ENCODE measurements at regions not wholly inside any gene's neighbourhood (a gene's known extent, or its start where the extent isn't known, plus 50 kb on each side); places are given as distances from the start of the nearest gene placed in this dataset.

DNA sequence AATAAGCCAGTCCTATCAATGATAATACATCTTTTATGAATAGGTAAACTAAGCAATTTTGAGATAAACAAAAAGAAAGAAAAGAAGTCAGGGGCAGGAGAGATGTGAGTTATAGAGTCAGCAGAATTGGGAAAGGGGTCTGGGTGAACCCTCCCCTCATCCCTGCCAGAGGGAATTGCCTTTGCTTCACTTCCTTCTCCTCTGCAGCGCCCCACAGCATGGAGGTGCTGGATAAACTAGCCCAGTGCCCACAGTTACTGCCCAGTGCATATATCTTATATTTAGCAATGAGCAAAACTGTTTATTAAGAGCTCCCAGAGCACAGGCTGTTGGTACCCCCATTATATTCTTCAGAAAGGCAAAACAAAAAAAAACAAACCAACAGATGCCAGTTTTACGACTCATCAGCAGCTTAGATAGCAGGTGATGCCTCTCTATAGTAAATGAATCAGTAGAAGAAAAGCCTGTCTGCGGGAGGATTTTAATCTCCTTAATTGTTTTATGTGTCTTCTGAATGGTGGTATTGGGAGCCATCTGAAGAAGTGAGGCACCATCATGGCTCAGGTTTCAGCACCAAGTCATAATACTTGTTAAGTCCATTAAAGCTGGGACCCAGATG lies 419.2 kb downstream of the EPM2A start:
- in situ Hi-C loops (cut with MboI; ENCODE audit: low sequenced_read_pairs): no loop called here

DNA sequence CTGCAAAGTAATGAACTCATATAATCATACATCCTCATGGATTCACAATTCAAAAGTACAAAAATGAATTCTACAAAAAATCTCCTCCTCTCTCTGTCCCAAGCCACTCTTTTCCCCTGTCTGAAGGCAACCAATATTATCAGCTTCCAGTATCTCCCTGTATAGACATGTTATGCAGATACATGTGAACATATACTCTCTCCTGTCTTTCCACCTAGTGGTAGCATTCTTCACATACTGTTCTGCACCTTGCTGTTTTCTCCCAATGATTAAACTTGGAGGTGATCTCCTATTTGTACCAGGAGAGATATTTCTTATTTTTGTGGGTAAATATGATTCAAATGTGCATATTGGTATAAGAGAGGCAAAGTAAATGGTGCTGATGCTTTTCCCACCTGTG lies 416.4 kb downstream of the EPM2A start:
- in situ Hi-C loops (cut with MboI; ENCODE audit: low sequenced_read_pairs): no loop called here

DNA sequence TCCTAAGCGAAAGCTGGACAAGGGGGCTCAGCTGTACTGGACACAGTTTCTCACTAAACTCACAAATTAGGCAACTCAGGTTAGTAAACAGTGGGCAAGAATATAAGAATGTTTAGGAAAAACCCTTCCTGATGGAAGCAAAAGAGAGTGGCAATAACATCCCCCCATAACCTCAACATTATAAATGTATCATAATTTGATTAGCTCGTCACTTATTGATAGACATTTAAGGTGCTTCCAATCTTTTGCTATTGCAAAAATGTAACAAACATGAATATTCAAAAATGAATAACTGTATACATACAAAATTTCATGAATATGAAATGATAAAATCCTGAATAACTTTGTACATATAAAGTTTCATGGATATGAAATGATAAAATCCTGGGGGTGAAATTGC lies 415.7 kb downstream of the EPM2A start:
- in situ Hi-C loops (cut with MboI; ENCODE audit: low sequenced_read_pairs): no loop called here

DNA sequence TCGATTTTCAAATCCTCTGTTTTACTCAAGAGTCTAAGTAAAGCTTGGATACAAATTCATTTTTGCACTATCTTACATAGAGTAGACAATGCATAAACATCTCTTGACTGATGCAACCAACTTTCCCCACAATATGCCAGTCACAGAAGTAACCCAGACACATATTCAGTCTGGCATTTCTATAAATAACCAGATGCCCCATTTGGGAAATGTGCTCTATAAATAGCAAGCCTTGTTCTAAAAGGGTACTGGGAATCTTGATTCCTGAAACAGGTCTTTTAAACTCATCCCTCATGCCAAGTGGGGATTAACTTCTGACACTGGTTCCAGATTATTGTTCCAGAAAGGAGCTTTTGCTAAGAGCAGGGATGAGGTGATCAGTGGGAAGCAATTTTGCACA lies 411.7 kb downstream of the EPM2A start:
- in situ Hi-C loops (cut with MboI; ENCODE audit: low sequenced_read_pairs): no loop called here

DNA sequence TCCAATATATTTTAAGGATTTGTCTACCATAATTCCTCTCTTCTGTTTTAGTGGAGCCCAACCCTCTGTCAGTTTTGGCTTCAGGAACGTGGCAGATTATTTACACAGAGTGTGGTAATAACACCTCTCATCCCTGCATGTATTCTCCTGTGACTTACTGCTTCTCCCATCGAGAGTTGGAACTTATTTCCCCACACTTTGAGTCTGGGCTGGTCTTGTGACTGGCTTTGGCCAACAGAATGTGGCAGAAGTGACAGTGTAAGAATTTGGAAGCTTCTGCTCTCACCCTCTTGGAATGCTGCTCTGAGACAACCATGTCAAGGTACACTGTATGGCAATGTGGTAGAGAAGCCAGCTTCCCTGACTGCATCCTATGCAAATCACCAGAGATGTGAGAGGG lies 407.7 kb downstream of the EPM2A start:
- in situ Hi-C loops (cut with MboI; ENCODE audit: low sequenced_read_pairs): no loop called here

DNA sequence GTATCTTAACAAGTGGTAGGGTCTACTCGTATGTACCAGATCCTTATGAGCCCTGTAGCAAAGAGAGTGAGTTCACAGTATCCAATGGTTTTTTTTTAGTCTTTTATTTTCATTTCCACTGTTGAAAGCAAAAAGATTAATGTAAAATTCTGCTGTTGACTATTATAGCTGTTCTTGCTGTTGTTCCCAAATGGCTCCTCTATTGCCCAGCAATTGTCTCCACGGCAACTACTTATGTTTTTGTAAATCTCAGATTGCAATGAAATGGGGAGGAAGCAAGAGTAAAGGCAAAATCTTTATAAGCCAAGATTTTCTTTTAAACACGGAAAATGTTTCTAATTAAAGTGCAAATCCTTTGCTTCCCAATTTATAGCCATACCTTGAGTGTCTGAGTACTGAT lies 406.1 kb downstream of the EPM2A start:
- in situ Hi-C loops (cut with MboI; ENCODE audit: low sequenced_read_pairs): no loop called here

DNA sequence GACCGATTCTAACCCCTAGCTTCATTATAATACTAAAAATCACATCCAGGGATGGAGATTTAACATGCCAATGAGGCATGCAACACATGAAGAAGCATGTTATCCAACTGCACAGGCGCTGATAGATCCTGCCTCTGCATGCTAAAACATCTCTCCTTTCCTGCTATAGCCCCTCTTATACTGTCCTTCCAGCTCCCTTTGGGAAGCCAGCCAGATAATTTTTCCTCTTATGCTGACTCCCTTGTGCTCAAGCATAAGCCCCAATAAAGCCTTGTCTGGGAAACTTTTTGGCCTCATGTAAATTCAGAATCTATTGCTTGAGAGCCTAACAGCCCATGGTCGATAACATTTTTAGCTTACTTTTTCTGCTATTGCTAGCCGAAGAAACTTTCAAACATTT lies 404.3 kb downstream of the EPM2A start:
- in situ Hi-C loops (cut with MboI; ENCODE audit: low sequenced_read_pairs): no loop called here

DNA sequence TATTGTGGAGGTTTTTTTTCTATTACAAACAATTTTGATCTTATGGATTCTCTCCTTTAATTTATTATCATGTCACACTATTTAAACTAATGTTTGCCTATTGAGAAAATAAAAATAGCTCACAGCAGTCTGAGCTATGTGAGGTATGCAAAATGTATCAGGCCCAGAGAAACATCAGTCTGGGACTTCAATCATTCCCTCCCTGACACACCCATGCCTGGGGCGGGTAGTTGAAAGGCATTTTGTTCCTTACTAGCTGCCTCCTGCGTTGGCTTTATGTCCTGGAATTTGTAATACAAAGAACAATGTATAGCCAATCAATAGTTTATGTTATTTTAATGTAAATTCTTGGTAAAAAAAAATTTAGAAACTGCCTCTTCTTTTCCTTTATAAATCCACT lies 403.3 kb downstream of the EPM2A start:
- in situ Hi-C loops (cut with MboI; ENCODE audit: low sequenced_read_pairs): no loop called here

DNA sequence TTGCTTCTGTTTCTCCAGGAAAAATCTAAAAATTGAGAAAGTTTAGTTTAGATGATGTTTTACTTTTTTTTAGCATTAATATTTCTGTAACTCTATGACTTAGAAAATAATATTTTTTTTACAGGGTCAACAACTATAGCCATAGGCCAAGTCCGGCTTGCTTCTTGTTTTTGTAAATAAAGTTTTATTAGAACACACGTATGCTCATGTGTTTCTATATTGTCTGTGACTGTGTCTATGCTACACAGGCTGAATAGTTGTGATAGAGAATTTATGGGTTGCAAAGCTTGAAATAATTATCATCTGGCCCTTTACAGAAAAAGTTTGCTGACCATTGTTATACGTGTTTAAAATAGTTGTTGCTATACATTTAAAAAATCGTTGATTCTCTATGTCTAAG lies 399.2 kb downstream of the EPM2A start:
- in situ Hi-C loops (cut with MboI; ENCODE audit: low sequenced_read_pairs): no loop called here

DNA sequence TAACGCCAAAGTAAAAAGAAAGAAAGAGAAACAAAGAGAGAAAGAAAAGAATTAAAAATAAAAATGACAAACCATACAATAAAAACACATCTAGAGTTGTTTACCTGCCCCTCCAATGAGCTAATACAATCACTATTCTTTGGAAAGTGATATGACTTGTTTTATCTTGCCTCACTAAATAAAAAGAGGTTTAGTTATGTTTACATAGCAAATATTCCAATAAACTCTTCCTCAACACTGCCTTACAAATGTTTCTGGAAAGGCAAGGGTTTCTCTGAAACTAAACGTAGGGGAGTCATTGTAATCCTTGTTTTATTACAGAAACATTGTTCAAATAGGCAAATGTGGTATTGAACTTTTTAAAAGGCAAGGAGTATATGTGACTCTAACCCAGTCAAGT lies 396.2 kb downstream of the EPM2A start:
- in situ Hi-C loops (cut with MboI; ENCODE audit: low sequenced_read_pairs): no loop called here

DNA sequence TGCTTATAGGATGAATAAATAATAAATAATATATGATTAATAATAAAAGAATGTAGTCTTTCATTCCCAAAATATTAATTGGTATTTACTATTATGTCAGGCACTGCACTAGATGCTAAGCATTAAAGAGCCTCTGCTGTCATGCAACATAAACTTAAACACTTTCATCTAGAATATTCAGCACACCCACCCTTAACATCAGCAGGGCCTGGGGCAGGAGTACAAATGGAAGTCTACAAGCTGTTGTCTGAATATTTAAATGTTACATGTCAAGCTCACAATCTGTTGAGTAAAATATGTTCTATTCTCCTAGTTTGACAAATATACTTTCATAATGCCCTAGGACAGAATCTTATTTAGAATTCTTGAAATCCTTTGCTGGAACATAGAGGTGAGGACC lies 395.1 kb downstream of the EPM2A start:
- in situ Hi-C loops (cut with MboI; ENCODE audit: low sequenced_read_pairs): no loop called here

DNA sequence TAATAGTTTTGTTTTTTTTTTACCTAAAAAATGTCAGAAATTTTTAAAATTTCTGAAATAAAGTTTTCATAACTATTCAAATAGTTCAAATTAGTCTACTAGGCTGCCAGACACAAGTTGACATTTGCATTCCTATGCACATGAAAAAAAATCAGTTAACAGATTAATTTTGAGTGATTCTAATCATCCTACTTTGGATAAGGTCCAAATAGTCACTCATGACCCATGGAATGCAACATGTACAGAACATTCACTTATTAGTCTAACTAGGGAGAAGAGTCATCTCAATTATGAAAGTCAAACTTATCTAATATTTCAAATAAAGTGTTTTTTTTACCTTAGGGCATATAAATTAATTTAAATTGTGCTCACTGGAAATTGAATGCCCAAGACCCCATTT lies 390.2 kb downstream of the EPM2A start:
- in situ Hi-C loops (cut with MboI; ENCODE audit: low sequenced_read_pairs): no loop called here

DNA sequence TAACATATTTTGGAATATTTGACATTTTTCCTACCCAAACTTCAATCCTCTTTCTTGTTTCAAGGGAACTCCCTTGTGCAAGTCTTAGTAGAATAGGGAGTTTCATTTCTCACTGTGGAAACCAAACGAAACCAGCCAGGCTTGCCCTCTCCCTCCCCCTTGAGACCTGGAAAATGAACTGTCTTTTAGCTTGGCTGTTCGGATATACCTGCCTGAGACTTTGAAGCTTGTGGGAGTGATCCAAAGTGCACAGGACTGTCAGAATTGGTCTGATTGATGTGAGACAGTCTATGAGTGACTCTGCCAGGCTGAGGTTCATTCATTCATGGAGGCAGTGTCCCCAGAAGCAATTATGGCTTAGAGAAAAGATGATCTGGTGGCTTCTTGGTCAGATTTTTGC lies 388.1 kb downstream of the EPM2A start:
- in situ Hi-C loops (cut with MboI; ENCODE audit: low sequenced_read_pairs): no loop called here

DNA sequence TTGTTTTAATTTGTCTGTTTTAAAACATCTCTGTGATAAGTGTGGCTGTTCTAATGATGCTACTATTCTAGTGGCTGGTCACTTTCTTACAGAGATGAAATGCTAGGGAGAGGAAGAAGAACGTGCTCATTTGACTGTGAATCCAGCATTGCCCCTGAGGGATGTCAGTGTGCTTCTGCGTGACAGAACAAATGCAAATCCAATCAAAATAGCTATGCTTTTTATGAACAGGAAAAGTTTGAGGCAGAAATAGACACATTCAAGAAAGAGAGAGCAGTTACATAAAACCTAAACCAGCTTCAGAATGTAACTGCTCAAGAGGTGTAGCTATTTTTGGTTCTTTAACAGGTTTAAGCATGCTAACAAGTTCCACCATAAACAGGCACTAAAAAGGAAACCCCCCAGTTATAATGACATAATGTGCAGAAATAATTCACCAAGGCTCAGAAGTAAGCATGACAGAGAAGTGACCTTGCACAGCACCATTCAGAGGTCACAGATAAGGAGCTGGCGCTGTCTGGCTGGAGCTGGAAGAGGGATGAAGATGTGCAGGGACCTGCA lies 385.3 kb downstream of the EPM2A start:
- in situ Hi-C loops (cut with MboI; ENCODE audit: low sequenced_read_pairs): no loop called here

DNA sequence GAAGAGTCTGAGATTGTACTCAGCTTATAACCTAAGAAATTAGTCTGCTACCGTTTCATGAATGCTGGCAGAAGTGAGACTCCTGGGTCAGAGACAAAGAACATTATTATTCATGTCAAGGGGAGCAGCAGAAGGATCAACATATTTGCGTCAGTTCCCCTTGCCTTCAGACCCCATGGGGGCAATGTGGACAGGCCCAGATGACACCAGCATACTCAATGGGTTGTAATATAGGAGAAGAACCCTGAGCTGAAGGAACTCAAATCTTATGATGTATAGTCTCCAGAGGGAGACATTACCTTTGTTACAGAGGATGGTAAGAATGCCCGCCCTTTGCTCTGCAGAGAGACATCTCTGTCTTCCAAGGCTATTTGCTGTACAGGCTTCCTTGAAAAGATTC lies 384.4 kb downstream of the EPM2A start:
- in situ Hi-C loops (cut with MboI; ENCODE audit: low sequenced_read_pairs): no loop called here

DNA sequence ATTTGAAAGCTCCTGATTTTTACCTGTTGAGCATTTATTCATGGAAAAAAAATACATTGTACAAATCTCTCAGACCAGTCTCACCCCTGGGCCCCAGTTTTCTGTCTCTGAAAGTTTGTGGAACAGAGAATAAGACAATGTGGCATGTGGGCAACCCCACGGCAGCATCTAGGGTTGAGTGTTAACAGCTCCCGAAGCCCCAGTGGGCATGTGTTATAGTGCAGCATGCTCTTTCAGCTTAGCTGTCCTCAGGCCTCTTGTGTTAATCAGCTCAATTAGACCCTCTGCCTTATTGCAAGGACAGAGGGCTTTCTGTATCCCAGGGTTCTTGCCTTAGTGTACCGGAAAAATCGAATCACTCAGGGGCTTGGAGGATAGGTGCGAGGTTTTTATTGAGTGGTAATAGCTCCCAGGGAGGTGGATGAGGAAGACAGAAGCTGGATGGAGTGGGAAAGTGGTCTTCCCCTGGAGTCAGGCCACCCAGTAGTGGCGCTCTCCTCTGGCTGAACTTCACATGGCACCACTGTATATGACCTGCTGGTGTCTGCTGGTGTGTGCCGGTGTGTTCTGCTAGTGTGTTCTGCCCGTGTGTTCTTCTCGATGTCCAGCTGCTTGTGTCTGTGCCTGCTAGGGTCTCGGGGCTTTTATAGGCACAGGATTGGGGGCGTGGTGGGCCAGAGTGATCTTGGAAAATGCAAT lies 382.8 kb downstream of the EPM2A start:
- in situ Hi-C loops (cut with MboI; ENCODE audit: low sequenced_read_pairs): no loop called here

DNA sequence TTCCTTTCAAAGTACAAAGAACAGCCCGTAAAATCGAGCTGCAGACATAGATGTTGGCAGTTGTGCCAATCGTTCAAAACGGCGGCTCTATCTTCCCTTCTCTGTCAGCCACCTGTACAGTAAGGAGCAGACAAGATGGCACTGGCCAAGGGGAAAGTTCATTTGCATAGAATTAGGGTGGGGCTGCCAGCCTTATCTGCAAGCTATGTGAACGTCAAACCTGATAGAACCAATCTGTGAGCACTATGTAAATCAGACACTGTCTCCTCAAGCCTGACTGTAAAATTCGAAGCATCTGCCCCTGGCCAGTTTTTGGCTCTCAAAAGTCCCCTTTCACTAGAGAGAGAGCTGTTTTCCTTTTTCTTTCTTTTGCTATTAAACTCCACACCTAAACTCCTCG lies 374.5 kb downstream of the EPM2A start:
- in situ Hi-C loops (cut with MboI; ENCODE audit: low sequenced_read_pairs): no loop called here

DNA sequence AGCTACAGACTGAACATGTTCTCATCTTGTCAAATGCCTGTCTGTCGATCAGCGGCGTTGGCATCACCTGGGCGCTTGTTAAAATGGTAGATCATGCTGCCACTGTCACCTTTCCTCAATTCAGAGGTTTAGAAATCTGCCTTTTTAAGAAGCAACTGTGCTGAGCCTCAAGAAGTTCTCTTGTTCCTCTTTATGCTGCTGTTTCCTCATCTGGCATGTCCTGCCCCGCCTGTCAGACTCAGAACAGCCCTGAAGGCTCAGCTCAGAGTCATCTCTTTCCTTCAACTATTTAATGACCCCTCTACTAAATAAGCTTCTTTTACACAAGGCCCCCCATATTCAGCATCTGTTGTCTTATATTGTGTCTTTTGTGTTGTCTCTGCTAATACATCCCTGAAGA lies 368.2 kb downstream of the EPM2A start:
- in situ Hi-C loops (cut with MboI; ENCODE audit: low sequenced_read_pairs): no loop called here

DNA sequence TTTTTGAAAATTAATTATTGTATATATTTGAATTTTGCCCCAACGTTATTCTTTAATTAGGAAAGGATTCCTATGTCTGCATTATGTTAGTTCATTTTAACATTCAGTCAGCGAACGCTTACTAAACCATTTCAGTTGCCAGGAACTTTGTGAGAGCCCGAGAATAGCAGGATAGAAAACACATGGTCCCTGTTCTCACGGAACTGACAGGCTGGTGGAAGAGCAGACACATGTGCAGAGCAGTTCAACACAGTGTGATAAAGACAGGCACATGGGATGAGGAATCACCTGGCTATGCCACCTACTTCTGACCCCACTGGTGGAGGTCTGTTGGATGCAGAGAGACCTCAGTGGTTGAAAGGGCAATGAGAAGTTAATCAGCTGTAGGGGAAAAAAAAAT lies 367.2 kb downstream of the EPM2A start:
- in situ Hi-C loops (cut with MboI; ENCODE audit: low sequenced_read_pairs): no loop called here

DNA sequence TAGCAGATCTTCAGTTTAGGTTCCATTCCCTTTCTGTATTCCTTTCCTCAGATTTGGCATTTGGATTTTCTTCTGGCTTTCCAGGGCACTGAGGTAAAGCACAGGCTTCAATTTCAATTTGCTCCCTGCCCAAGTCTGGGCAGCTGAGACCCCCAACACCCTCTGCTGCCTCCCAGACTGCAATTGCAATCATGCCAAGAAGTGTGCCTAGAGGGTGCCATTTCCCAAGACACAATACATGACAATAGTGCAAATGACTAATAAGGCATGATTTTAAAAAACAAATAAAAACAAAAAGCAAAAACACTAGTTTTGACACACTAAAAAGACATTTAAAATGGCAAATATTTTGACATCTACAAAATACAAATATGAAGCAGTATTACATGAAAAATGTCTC lies 364.8 kb downstream of the EPM2A start:
- in situ Hi-C loops (cut with MboI; ENCODE audit: low sequenced_read_pairs): no loop called here

DNA sequence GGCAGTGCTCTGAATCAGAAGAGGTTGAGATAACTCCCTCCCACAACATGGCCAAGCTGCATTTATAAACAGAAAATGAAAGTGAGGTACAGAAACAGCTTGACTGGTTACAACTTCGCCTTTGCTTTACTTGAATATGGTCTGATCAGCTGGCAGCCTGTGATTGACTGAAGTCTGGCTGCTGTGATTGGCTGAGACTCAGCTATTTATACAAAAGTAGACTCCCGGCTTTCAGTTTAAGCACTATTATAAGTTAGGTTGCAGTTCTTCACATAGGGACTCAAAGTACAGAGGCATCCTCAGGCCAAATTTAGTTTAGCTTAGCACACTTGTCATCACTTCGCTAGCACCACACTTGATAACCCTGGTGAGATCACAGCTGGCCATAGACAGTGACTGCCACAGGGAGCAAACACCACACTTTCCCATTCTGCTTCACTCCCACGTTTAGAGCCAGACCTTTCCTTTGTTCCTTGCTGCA lies 362.6 kb downstream of the EPM2A start:
- in situ Hi-C loops (cut with MboI; ENCODE audit: low sequenced_read_pairs): no loop called here

DNA sequence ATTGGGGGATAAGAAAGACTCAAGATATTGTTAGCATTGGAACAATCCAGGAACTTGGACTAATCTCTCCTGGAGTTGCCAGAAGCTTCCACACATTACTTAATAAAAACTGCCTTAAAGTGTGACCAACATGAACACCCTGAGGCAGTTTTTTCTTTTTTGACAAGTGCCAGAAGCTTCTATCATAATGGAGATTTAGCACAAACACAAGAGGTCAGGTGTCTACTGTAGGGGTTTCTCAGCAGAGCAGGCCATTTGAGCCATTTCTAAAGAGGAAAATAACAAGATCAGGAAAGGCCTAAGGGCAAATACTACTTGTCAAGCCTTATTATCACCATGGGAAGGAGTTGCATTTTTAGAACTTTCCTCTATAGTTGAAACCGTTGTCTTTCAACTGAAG lies 361.5 kb downstream of the EPM2A start:
- in situ Hi-C loops (cut with MboI; ENCODE audit: low sequenced_read_pairs): no loop called here

DNA sequence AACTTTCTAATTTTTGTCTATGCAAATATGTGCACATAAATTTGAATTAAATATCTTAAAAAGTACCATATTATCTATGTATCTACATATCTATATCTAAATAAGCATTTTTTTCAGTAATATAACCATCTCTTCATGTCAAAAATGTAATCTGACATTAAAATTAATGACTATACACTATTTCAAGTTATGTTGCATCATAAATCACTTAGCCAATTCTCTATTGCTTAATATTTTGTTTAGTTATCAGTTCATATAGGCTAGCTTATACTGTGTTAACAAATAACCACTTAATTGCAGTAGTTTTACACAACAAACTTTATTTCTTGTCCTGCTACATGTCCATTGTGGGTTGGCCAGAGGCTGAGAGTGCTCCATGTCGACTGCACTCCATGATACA lies 360.8 kb downstream of the EPM2A start:
- in situ Hi-C loops (cut with MboI; ENCODE audit: low sequenced_read_pairs): no loop called here
